ENCODE measurements at regions not wholly inside any gene's neighbourhood (a gene's known extent, or its start where the extent isn't known, plus 50 kb on each side); places are given as distances from the start of the nearest gene placed in this dataset.
"Not testable (repeated sequence)": the region's sequence is repeated elsewhere in the genome, so short reads cannot be mapped to it uniquely, and the experiment has no call there.

DNA sequence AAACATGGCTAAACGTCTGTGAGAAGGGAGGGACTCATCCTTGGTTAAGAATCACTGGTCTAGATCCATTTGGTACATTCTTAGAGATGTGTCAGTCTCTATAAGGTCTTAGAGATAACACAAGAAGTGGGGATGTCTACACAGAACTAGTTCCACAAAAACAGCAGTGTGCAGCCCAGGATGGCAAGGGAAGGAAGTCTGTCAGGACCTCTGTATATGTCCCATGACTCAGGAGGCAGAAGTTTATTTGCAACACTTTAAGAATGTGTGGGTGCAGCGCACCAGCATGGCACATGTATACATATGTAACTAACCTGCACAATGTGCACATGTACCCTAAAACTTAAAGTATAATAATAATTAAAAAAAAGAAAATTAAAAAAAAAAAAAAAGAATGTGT, 548.5 kb upstream of the SOX9 start:
- no peak for DNase-seq

GRCh38 chr17:71578446-71578845, 542.4 kb upstream of the SOX9 start:
- DNase-seq, result no peak

DNA sequence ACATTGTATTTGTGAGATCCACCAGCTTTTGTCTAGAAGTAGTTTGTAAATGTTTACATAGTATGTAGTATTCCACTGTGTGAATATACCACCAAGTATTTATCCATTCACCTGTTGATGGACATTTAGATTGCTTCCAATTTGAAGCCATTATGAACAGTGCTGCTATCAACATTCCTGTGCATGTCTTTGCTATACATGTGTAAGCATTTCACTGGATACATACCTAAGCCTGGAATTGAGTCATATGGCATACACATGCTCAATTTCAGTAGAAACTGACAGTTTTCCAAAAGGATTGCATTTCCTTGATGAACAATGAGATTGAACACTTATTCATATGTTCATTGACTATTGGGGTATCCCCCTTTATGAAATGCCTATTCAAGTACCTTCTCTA, 540.6 kb upstream of the SOX9 start:
- no peak for DNase-seq

DNA sequence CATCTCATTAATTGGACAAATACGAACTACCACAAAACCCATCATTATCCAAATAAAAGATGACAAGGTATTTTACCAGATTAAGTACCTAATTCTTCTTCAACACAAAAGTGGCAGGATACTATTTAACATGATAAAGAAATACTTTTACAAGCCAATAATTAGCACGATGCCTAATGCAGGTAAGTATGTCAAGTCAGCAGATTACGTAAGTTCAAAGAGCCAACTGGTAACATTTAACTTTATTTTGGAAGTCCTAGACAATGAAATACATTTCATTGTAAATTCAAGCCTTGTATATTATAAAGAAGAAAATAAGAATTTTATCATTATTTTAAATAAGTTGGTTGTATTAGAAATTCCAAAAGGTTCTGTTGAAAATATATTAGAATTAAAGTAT, 535.3 kb upstream of the SOX9 start:
- no peak for DNase-seq

- no peak for DNase-seq
These were observed 528.4 kb upstream of the SOX9 start for GRCh38 chr17:71592431-71592830.

DNA sequence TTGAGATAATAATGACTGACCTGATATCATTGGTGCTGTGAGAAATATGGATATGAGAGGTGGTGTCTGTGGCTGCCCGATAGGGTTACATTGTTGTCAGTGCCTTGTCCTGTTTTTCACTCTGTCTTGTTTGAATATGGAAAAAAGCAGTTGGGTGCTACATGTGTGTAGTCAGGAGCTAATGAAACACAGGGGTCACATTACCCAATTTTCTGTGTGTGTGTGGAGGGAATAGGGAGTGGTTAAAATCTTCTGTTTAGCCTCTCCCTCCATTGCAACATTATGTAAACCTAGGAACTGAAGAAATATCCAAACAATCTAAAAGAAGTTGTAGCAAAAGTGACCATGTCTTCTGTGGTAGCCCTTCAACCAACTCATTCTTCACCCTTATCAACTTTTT, 527.7 kb upstream of the SOX9 start:
- DNase-seq, result no peak

DNA sequence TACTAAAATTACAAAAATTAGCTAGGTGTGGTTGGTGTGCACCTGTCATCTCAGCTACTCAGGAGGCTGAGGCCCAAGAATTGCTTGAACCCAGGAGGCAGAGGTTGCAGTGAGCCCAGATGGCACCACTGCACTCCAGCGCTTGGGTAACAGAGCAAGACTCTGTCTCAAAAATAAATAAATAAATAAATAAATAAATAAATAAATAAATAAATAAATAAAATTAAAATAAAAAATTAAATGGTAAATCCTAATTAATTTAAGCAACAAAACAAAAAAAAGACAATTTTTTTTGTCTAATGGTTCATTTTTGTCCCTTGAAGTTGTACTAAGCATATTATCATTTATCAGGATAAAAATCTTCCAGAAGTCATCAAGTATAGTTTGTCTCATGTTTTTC, 521.2 kb upstream of the SOX9 start:
- not testable (repeated sequence) for DNase-seq

DNA sequence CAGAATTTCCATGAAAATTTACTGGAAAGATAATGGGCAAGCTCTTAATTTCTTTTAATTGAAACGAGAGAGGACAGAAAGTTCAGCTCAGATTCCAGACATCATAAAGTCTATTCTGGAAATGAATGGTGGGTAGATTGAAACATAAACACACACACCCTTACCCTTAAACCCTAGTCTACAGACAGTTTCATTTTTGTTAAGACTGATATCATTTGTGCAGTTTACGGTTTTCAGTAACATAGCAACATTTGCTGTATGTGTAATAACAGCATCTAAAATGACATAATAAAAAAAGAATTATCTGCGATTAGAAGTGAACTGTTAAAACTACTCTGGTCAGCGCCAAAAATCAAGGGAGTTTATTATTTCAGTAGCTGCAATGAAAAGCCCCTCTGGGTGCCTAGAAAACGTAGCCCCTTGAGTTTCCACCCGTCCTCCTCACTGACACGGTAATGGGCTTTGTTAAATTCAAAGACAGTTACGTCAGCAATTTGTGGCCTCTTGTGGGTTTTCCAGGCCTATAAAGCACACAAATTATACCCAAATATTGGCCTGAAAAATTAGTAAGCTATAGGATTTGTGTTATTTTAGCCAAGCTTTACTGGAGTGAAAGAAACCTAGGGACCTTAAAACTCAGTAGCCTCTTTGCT, 520.6 kb upstream of the SOX9 start:
- DNase-seq, result no peak

DNA sequence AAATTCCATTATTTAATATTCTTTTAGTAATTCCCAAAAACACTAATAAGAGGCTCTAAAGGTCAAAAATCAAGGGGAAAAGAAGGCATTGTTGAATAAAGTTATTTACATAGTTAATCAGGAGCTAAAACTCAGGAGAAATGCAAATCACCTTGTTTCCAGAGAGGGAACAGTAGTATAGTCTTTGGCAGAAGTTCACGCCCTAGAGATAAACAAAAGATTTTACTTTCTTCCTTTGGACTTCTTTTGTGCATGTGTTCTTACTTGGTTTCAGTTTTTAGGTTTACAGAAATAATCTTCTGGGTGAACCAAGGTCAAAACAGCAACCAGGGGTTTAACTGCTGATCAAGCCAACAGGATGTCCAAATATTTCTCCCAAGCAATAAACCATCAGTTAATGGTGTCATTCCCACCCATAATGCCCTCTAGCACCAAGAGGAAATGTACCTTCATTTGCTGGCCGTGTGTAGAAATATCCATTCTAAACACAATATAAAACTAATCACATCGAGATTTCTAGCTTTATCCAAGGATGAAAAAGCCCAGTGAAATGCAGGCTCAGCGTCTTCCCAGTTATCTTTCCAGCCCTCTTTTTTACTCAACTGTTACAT, 518.8 kb upstream of the SOX9 start:
- no peak for DNase-seq

GRCh38 chr17:71613996-71614395, 506.8 kb upstream of the SOX9 start:
- no peak for DNase-seq

- DNase-seq, result no peak
These were observed 505.0 kb upstream of the SOX9 start for GRCh38 chr17:71615820-71616219.

- DNase-seq, result not testable (repeated sequence)
These were observed 503.1 kb upstream of the SOX9 start for GRCh38 chr17:71617767-71618166.

DNA sequence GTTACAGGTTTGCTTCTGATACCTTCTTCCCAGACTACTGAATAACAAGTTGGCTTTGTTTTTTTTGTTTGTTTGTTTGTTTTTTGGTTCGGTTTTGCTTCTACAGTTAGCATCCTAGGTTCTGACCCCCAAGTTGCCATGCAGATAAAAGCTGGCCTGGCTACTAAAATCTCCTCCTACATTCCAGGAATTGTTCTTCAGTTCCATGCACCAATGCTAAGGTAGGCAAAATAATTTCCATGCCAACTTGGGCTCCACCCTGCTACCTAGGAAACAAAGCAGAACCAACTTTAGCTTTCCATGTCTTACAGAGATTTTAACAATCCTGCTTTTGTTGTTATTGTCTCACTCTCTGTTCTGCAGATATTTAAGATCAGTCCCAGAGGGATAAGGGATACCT, 495.5 kb upstream of the SOX9 start:
- no peak for DNase-seq

DNA sequence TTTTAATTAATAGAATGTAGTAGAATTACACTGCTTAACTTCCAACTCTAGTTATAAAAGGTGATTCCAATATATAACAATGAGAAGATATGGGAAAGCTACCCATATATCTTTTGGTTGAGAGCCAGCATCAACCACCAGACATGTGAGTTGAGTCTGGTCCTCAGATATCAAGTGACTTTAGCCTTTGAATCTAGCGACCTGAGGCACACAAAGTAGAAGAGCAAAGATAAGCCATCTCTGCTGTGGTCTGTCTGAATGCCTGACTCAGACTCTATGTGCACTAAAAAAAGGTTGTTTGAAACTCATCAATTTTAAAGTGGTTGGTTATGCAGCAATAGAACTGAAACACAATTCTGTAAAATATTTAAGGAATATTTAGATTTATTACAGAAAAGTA, 492.5 kb upstream of the SOX9 start:
- no peak for DNase-seq

- DNase-seq, result no peak
These were observed 489.3 kb upstream of the SOX9 start for GRCh38 chr17:71631483-71631882.

DNA sequence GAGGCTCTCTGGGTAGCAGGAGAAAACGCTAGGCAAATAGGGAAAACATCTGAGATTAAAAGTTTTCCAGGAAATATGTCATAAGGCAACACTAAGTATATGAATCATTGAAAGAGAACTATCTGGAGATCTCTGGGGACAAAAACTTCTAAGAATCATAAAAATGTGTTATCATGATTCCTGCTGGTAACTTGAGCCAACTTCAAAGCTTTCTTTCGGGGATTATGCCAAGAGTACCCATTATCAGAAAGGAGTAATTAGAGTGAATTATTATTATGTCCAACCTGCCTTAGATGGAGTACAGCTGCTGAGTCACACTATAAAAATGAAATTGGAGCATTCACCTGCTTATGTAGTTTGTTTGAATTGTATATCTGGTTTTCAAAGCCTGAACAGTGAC, 488.5 kb upstream of the SOX9 start:
- DNase-seq, result no peak

GRCh38 chr17:71633391-71633849, 487.4 kb upstream of the SOX9 start:
- no peak for DNase-seq

- no peak for DNase-seq
These were observed 486.4 kb upstream of the SOX9 start for GRCh38 chr17:71634376-71634775.

DNA sequence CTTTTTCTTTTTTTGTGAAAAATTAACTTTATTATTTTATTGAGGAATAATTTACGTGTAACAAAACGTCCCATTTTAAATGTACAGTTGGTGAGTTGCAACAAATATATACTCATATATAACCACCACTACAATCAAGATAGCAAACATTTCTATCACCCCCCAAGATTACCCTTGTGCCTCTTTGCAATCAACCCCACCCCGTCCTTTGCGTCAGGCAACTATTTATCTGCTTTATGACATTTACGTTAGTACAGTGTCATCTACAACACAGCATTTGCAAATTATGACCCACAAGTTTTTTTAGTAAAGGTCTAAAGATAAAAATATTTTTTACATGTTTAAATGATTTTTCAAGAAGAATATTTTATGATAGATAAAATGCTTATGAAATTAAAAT, 485.6 kb upstream of the SOX9 start:
- DNase-seq, result no peak

DNA sequence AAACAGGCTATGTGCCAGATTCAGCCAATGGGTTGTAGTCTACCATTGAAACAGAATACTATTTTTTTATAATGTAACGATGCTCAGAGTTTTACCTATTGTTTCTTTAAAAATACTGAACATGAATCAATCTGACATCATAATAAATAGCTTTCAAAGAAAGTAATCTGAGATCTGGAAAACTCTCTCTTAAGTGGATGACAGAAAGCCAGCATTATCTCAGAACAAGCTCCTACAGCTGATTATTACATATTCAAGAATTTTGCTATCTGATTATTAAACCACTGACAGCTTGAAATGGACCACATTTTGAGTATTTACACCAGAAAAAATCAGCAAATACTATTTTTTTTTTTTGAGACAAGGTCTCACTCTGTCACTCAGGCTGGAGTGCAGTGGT, 484.2 kb upstream of the SOX9 start:
- DNase-seq, result no peak

GRCh38 chr17:71638668-71639067, 482.2 kb upstream of the SOX9 start:
- no peak for DNase-seq

GRCh38 chr17:71639865-71640264, 481.0 kb upstream of the SOX9 start:
- DNase-seq, result no peak

DNA sequence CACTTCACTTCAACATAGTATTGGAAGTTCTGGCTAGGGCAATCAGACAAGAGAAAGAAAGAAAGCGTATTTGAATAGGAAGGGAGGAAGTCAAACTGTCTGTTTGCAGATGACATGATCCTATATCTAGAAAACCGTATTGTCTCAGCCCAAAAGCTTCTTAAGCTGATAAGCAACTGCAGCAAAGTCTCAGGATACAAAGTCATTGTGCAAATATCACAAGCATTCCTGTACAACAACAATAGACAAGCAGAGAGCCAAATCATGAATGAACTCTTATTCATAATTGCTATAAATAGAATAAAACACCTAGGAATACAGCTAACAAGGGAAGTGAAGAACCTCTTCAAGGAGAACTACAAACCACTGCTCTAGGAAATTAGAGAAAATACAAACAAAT, 473.9 kb upstream of the SOX9 start:
- not testable (repeated sequence) for DNase-seq

DNA sequence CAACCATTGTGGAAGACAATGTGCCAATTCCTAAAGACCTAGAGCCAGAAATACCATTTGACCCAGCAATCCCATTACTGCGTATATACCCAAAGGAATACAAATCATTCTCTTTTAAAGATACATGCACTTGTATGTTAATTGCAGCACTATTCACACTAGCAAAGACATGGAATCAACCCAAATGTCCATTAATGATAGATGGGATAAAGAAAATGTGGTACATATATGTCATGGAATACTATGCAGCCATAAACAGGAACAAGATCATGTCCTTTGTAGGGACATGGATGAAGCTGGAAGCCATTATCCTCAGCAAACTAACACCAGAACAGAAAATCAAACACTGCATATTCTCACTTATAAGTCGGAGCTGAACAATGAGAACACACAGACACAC, 472.5 kb upstream of the SOX9 start:
- not testable (repeated sequence) for DNase-seq

DNA sequence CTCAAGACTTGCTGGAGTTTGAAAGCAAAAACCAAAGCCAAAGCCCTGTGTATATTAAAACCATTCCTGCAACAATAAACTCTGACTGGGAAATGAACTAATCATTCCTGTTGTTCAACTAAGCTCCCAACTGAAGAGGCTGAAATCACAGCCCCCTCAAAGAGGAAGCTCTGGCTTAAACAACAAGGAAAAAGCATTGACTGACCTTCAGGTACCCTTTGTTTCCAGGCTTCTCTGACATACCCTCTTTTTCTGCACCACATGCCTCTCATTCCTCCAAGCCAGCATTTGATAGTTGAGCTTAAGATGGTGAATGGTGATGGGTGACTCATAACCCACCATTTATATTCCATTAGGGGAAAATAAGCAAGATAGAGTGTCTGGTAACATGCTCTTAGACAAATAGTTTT, 470.9 kb upstream of the SOX9 start:
- no peak for DNase-seq
